ENCODE measurements at regions not wholly inside any gene's neighbourhood (a gene's known extent, or its start where the extent isn't known, plus 50 kb on each side); places are given as distances from the start of the nearest gene placed in this dataset.

DNA sequence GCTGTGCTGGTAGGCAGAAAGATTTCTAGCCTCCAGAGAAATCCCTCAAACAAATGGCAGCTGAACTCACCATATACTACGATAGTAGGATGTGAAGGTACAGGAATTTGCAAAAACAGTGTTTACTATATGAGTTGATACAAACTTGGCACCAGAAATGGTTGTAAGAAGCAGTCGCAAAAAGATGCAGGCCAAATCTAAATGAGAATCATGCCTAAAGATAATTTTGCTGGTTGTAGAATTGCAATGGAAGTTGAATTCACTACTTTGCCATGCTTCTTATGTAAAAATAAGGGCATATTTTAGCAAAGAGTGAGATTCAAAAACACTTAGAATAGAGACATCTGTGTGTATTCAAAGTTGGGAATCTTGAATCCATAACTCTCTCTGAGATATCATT, 924.7 kb downstream of the SUCLG1 start:
- TF ChIP-seq, protein P1, sequence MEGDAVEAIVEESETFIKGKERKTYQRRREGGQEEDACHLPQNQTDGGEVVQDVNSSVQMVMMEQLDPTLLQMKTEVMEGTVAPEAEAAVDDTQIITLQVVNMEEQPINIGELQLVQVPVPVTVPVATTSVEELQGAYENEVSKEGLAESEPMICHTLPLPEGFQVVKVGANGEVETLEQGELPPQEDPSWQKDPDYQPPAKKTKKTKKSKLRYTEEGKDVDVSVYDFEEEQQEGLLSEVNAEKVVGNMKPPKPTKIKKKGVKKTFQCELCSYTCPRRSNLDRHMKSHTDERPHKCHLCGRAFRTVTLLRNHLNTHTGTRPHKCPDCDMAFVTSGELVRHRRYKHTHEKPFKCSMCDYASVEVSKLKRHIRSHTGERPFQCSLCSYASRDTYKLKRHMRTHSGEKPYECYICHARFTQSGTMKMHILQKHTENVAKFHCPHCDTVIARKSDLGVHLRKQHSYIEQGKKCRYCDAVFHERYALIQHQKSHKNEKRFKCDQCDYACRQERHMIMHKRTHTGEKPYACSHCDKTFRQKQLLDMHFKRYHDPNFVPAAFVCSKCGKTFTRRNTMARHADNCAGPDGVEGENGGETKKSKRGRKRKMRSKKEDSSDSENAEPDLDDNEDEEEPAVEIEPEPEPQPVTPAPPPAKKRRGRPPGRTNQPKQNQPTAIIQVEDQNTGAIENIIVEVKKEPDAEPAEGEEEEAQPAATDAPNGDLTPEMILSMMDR (conservative IDR thresholded peaks at IDR 0.05 in 1 of 2, IDR thresholded peaks at IDR 0.05 in 1 of 2; ENCODE audit: low read depth in 1 of 2, low read length in 2 of 2) = no peak
- no peak for TF ChIP-seq EZH2 (IDR thresholded peaks at IDR 0.05; ENCODE audit: low read length, missing control alignments)

All from fibroblast of lung (primary cell).